ENCODE measurements at regions not wholly inside any gene's neighbourhood (a gene's known extent, or its start where the extent isn't known, plus 50 kb on each side); places are given as distances from the start of the nearest gene placed in this dataset.

DNA sequence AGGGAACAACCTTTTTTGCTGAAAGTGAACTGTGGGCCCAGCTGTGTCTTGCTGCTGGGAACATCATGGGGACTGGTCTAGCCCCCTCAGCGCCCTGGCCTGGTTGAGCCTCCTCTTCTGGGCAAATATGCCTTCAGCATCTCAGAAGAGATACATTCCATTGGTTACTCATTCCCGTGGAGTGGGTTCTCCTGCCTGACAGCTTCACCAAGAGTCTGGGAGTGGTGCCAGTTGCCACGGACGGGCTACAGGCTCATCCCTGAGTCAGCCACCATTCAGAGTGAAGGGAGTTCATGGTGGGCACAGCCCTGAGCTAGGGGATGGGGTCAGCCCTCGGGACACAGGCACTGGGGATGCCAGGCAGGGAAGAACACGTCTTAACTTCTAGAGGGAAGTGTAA, 81.9 kb downstream of the RAMP3 start:
- TF ChIP-seq POLR2AphosphoS5 (IDR thresholded peaks at IDR 0.05; ENCODE audit: low read depth, low read length): no peak
- TF ChIP-seq SIN3A (IDR thresholded peaks at IDR 0.05; ENCODE audit: borderline replicate concordance, insufficient read depth, low read length): no peak
- no peak for TF ChIP-seq FOXP2 (optimal IDR thresholded peaks at IDR 0.05; ENCODE audit: borderline replicate concordance, extremely low read depth, extremely low read length, insufficient read depth)
- TF ChIP-seq TAF1 (IDR thresholded peaks at IDR 0.05; ENCODE audit: borderline replicate concordance, insufficient read depth, low read length): no peak
- TF ChIP-seq REST (IDR thresholded peaks at IDR 0.05; ENCODE audit: insufficient read depth in 1 of 2, low read depth in 2 of 2, low read length in 2 of 2): no peak

DNA sequence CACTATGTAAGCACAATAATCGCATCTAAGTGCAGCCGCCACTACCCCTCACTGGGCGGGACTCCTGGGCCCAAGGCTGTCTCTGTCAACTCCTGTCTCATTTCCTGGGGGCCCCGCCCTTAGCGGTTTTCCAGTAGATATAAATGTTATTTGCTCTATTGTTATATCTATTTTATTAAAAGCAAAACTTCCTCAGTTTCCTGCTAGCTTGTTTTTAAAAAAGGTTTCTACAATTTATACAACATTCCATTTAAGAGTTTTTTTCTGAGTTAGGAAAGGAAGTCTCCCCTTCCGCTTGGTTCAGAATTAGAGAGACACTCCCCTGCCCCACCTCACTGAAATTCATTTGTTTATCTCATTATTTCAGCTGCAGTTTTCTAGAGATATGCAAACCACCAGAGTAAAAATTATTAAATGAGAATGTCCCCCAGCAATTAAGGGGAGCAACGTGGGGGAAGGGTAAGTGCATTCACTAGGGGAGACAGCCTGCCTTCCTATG, 82.7 kb downstream of the RAMP3 start:
- no peak for TF ChIP-seq POLR2AphosphoS5 (IDR thresholded peaks at IDR 0.05; ENCODE audit: low read depth, low read length)
- no peak for TF ChIP-seq FOXP2 (optimal IDR thresholded peaks at IDR 0.05; ENCODE audit: borderline replicate concordance, extremely low read depth, extremely low read length, insufficient read depth)
- no peak for TF ChIP-seq REST (IDR thresholded peaks at IDR 0.05; ENCODE audit: insufficient read depth in 1 of 2, low read depth in 2 of 2, low read length in 2 of 2)
- TF ChIP-seq SIN3A (IDR thresholded peaks at IDR 0.05; ENCODE audit: borderline replicate concordance, insufficient read depth, low read length): no peak
- TF ChIP-seq TAF1 (IDR thresholded peaks at IDR 0.05; ENCODE audit: borderline replicate concordance, insufficient read depth, low read length): no peak

- TF ChIP-seq REST (IDR thresholded peaks at IDR 0.05; ENCODE audit: insufficient read depth in 1 of 2, low read depth in 2 of 2, low read length in 2 of 2) (no peak), POLR2AphosphoS5 (IDR thresholded peaks at IDR 0.05; ENCODE audit: low read depth, low read length) (no peak), TAF1 (IDR thresholded peaks at IDR 0.05; ENCODE audit: borderline replicate concordance, insufficient read depth, low read length) (no peak), SIN3A (IDR thresholded peaks at IDR 0.05; ENCODE audit: borderline replicate concordance, insufficient read depth, low read length) (no peak), FOXP2 (optimal IDR thresholded peaks at IDR 0.05; ENCODE audit: borderline replicate concordance, extremely low read depth, extremely low read length, insufficient read depth) (no peak)
Measured at GRCh38 chr7:45240926-45241325, 83.3 kb downstream of the RAMP3 start.

GRCh38 chr7:45241339-45242109, 83.9 kb downstream of the RAMP3 start:
- TF ChIP-seq REST (IDR thresholded peaks at IDR 0.05; ENCODE audit: insufficient read depth in 1 of 2, low read depth in 2 of 2, low read length in 2 of 2) (no peak), POLR2AphosphoS5 (IDR thresholded peaks at IDR 0.05; ENCODE audit: low read depth, low read length) (no peak), TAF1 (IDR thresholded peaks at IDR 0.05; ENCODE audit: borderline replicate concordance, insufficient read depth, low read length) (no peak), FOXP2 (optimal IDR thresholded peaks at IDR 0.05; ENCODE audit: borderline replicate concordance, extremely low read depth, extremely low read length, insufficient read depth) (no peak), SIN3A (IDR thresholded peaks at IDR 0.05; ENCODE audit: borderline replicate concordance, insufficient read depth, low read length) (no peak)
